ENCODE measurements at regions not wholly inside any gene's neighbourhood (a gene's known extent, or its start where the extent isn't known, plus 50 kb on each side); places are given as distances from the start of the nearest gene placed in this dataset.

- no peak for TF ChIP-seq CTCF (IDR thresholded peaks at IDR 0.05)
- no peak for TF ChIP-seq POLR2A (IDR thresholded peaks at IDR 0.05)
Measured at GRCh38 chr12:87283111-87283510, 746.1 kb downstream of the C12orf50 start.
